A549 (cell line): ENCODE measurements at regions not wholly inside any gene's neighbourhood (a gene's known extent, or its start where the extent isn't known, plus 50 kb on each side); places are given as distances from the start of the nearest gene placed in this dataset.

Experiments used
- ATAC-seq, 2 experiments: fragments of 200-7000 bp in 1 of 2; fragments of >200 bp in 1 of 2; cut with Nextera tagmentation in 1 of 2; cut with Tn5 transposase in 1 of 2; 3 replicates each; pipeline versions ENCODE4 v1.8.0 to v1.9.1; 2018 to 2020; ENCODE audit warnings: mild to moderate bottlenecking in 1 of 2, moderate library complexity in 1 of 2
- CTCF ChIA-PET: fragments of 300-600 bp; sonication (Branson Sonifier 250); formaldehyde crosslinking; extraction: SDS; loops from one replicate; lab custom pipeline; 2021; ENCODE audit warnings: antibody characterized with exemption, inconsistent platforms; lab: Yijun Ruan, JAX
- POLR2A ChIA-PET: fragments of 350-600 bp; formaldehyde crosslinking; extraction: SDS; loops from one replicate; lab custom pipeline; 2021; ENCODE audit warnings: antibody characterized with exemption, inconsistent platforms; lab: Yijun Ruan, JAX
- DNase-seq, 2 experiments: peaks; one replicate each; pipeline versions ENCODE4 v3.0.0 to v3.0.0-alpha.2; 2011 to 2016; ENCODE audit warnings: low read depth in 1 of 2, low spot score in 1 of 2
- FAIRE-seq: peaks from 2 replicates; lab custom pipeline; 2011; peaks lifted over from hg19 to GRCh38; lab: Jason Lieb, UNC
- H3K27ac ChIP-seq, 2 experiments: fragments of >200 bp; sonication (Bioruptor Twin); formaldehyde crosslinking; 3 replicates each; pipeline ENCODE4 v1.5.1; 2016 to 2017
- H3K4me1 ChIP-seq: fragments of >200 bp; sonication (Bioruptor Twin); formaldehyde crosslinking; 3 replicates; pipeline ENCODE4 v1.6.1; 2016
- H3K4me2 ChIP-seq: fragments of >200 bp; sonication (Bioruptor Twin); formaldehyde crosslinking; 3 replicates; pipeline ENCODE4 v1.6.1; 2016
- H3K4me3 ChIP-seq: fragments of >200 bp; sonication (Bioruptor Twin); formaldehyde crosslinking; 3 replicates; pipeline ENCODE4 v1.5.1; 2016
- H3K9me3 ChIP-seq: fragments of >200 bp; sonication (Bioruptor Twin); formaldehyde crosslinking; 3 replicates; pipeline ENCODE4 v1.6.1; 2016
- BCL3 ChIP-seq: fragments of >200 bp; sonication (Bioruptor Twin); formaldehyde crosslinking; IDR thresholded peaks from 3 replicates; pipeline ENCODE4 v1.6.1; 2016
- BHLHE40 ChIP-seq: IDR thresholded peaks from 2 replicates; pipeline ENCODE4 v1.6.1; 2012; ENCODE audit warnings: low read depth, low read length, inconsistent platforms
- CBX2 ChIP-seq: fragments of 200-600 bp; sonication (generic); IDR thresholded peaks from 2 replicates; pipeline ENCODE4 v1.6.1; 2016; ENCODE audit warnings: low read depth, mild to moderate bottlenecking, borderline replicate concordance
- CBX8 ChIP-seq: fragments of 200-600 bp; sonication (generic); IDR thresholded peaks from 2 replicates; pipeline ENCODE4 v1.6.1; 2016
- CEBPB ChIP-seq, 2 experiments: fragments of >200 bp in 1 of 2; sonication (Bioruptor Twin) in 1 of 2; formaldehyde crosslinking in 1 of 2; IDR thresholded peaks; 2 replicates each; pipeline ENCODE4 v1.6.1; 2012 to 2016
- CHD2 ChIP-seq: fragments of 150-350 bp; IDR thresholded peaks from 2 replicates; pipeline ENCODE4 v1.6.1; 2014; ENCODE audit warnings: low read length; ENCODE audit not compliant: partially characterized antibody
- EHF ChIP-seq: fragments of 250-450 bp; sonication (Bioruptor Pico); IDR thresholded peaks from 2 replicates; pipeline ENCODE4 v1.5.0; 2020; ENCODE audit warnings: mild to moderate bottlenecking
- EHMT2 ChIP-seq: fragments of 200-600 bp; sonication (generic); IDR thresholded peaks from 2 replicates; pipeline ENCODE4 v1.6.1; 2016; ENCODE audit warnings: antibody characterized with exemption, low read depth, mild to moderate bottlenecking, moderate library complexity
- EP300 ChIP-seq, 2 experiments: fragments of >200 bp; sonication (Bioruptor Twin); formaldehyde crosslinking; IDR thresholded peaks; 2 replicates in 1 of 2; 3 replicates in 1 of 2; pipeline ENCODE4 v1.6.1; 2016 to 2017
- FOSB ChIP-seq: fragments of 250-450 bp; sonication (Bioruptor Pico); IDR thresholded peaks from 2 replicates; pipeline ENCODE4 v1.5.0; 2020; ENCODE audit warnings: mild to moderate bottlenecking, moderate library complexity
- FOXS1 ChIP-seq: fragments of 250-450 bp; sonication (Bioruptor Pico); IDR thresholded peaks from 2 replicates; pipeline ENCODE4 v1.5.0; 2020; ENCODE audit warnings: mild to moderate bottlenecking, moderate library complexity
- HOXA7 ChIP-seq: fragments of 250-450 bp; sonication (Bioruptor Pico); IDR thresholded peaks from 2 replicates; pipeline ENCODE4 v1.5.0; 2020; ENCODE audit warnings: mild to moderate bottlenecking, moderate library complexity
- KDM1A ChIP-seq: fragments of 200-600 bp; sonication (generic); IDR thresholded peaks from 2 replicates; pipeline ENCODE4 v1.6.1; 2016; ENCODE audit warnings: low read depth, mild to moderate bottlenecking
- KDM5A ChIP-seq: fragments of 200-600 bp; sonication (generic); IDR thresholded peaks from 2 replicates; pipeline ENCODE4 v1.6.1; 2016; ENCODE audit warnings: antibody characterized with exemption, mild to moderate bottlenecking
- MAFK ChIP-seq: fragments of 450-650 bp; IDR thresholded peaks from 2 replicates; pipeline ENCODE4 v1.6.1; 2014; ENCODE audit not compliant: partially characterized antibody
- MYC ChIP-seq: IDR thresholded peaks from 2 replicates; pipeline ENCODE4 v1.6.1; 2012; ENCODE audit warnings: mild to moderate bottlenecking, inconsistent platforms, low read length, improper control_type of control experiment, borderline replicate concordance
- NFE2L2 ChIP-seq: fragments of 150-350 bp; conservative IDR thresholded peaks from 2 replicates; pipeline ENCODE4 v1.6.1; 2014; ENCODE audit warnings: low read length
- NPAS2 ChIP-seq: fragments of 250-450 bp; sonication (Bioruptor Pico); IDR thresholded peaks from 2 replicates; pipeline ENCODE4 v1.8.0; 2022; ENCODE audit warnings: mild to moderate bottlenecking, moderate library complexity, borderline replicate concordance
- NR3C1 ChIP-seq: fragments of >200 bp; sonication (Bioruptor Twin); formaldehyde crosslinking; IDR thresholded peaks from 3 replicates; pipeline ENCODE4 v1.6.1; 2017
- POLR2A ChIP-seq: IDR thresholded peaks from 2 replicates; pipeline ENCODE4 v1.6.1; 2012; ENCODE audit warnings: mild to moderate bottlenecking, low read length
- POLR2AphosphoS2 ChIP-seq: conservative IDR thresholded peaks from 2 replicates; pipeline ENCODE4 v1.6.1; 2012; ENCODE audit warnings: low read length, improper control_type of control experiment, inconsistent platforms
- RAD21 ChIP-seq, 2 experiments: fragments of >200 bp in 1 of 2; sonication (Bioruptor Twin) in 1 of 2; formaldehyde crosslinking in 1 of 2; IDR thresholded peaks in 1 of 2; conservative IDR thresholded peaks in 1 of 2; 2 replicates in 1 of 2; 3 replicates in 1 of 2; pipeline ENCODE4 v1.6.1; 2012 to 2018; ENCODE audit warnings: inconsistent platforms in 1 of 2
- RNF2 ChIP-seq: fragments of 200-600 bp; sonication (generic); IDR thresholded peaks from 2 replicates; pipeline ENCODE4 v1.6.1; 2016; ENCODE audit warnings: low read depth, mild to moderate bottlenecking, antibody characterized with exemption, moderate library complexity, borderline replicate concordance
- SREBF2 ChIP-seq: fragments of 450-650 bp; IDR thresholded peaks from 2 replicates; pipeline ENCODE4 v1.6.1; 2014; ENCODE audit warnings: mild to moderate bottlenecking, moderate library complexity
- ZNF302 ChIP-seq: fragments of 250-450 bp; sonication (Bioruptor Pico); IDR thresholded peaks from 2 replicates; pipeline ENCODE4 v1.9.0; 2021; ENCODE audit warnings: inconsistent platforms, mild to moderate bottlenecking, moderate library complexity
- ZSCAN20 ChIP-seq: fragments of 250-450 bp; sonication (Bioruptor Pico); IDR thresholded peaks from 2 replicates; pipeline ENCODE4 v1.8.0; 2022; ENCODE audit warnings: mild to moderate bottlenecking, moderate library complexity
- WGBS: methylation state at CpG from one replicate; pipeline ENCODE4 v1.1.6; 2017; ENCODE audit errors: missing lambda C conversion rate; 5-methylcytosine and 5-hydroxymethylcytosine counted together
- TF ChIP-seq, protein P1 (sequence below): fragments of 200-600 bp; sonication (generic); IDR thresholded peaks from 2 replicates; pipeline ENCODE4 v1.6.1; 2016; ENCODE audit warnings: antibody characterized with exemption, mild to moderate bottlenecking, moderate library complexity

DNA sequence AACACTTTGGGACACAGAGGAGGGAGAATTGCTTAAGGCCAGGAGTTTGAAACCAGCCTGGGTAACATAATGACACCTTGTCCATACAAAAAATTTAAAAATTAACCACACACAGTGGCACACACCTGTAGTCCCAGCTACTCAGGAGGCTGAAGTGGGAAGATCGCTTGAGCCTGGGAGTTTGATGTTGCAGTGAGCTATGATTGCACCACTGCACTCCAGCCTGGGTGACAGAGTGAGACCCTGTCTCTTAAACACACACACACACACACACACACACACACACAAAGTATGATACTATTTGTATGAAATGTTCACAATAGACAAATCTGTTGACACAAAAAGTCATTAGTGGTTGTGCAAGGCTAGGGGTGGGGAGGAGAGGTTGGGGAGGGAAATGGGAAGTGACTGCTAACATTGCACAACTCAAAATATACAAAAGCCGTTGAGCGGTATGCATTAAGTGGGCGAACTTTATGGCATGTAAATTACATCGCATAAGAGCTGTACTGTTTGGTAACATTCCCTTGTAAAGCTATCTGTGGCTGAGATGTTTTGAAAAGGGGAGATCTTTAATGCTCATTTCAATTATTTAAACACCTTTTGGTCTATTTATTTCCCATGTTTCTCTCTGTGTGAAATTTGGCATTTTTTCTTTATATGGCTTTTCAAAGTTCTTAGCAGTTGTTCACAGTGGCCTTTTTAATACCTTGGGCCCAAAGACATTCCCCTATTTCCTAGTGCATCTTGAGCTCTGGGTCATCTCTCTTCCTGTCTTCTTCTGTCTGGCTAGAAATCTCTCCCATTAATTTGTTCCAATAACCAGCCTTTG lies 58.9 kb upstream of the ZNF516 start:
- ChIA-PET POLR2A (no interaction called here), CTCF (interaction anchor here (0.7 kb wide), 1 partner anchor 11 kb away, joined by 3 read pairs; no protein-coding TSS in a partner anchor)
- no peak for TF ChIP-seq MAFK
- TF ChIP-seq SREBF2, result no peak
- Histone ChIP-seq H3K9me3 (no peaks in the 10 kb centered on the region), H3K4me2 (no peak overlapping the region), H3K4me1 (no peaks in the 10 kb centered on the region), H3K4me3 (no peak overlapping the region), H3K27ac (no peak overlapping the region)
- ATAC-seq (no peak), FAIRE-seq (no peak), DNase-seq (no peak)
- WGBS, result 74% methylated on average over 4 of the region's 5 CpGs

GRCh38 chr18:76548541-76548940 lies 53.5 kb upstream of the ZNF516 start:
- DNase-seq (no peak), ATAC-seq (no peak), FAIRE-seq (no peak)
- no peak overlapping the region for H3K4me3 ChIP-seq
- H3K4me1 ChIP-seq, result no peaks in the 10 kb centered on the region
- ChIA-PET POLR2A (no interaction called here), CTCF (no interaction called here)
- H3K9me3 ChIP-seq, result no peaks in the 10 kb centered on the region
- H3K27ac ChIP-seq, result no peak overlapping the region
- TF ChIP-seq MAFK, result no peak
- no peak for TF ChIP-seq RAD21 (conservative IDR thresholded peaks at IDR 0.05 in 1 of 2, IDR thresholded peaks at IDR 0.05 in 1 of 2)
- TF ChIP-seq FOXS1 (CRISPR knock-in tag), result no peak
- no peak for TF ChIP-seq BCL3
- no peak for TF ChIP-seq CEBPB (IDR thresholded peaks at IDR 0.05)
- TF ChIP-seq EHF (CRISPR knock-in tag), result no peak
- TF ChIP-seq CHD2, result no peak
- TF ChIP-seq CBX8, result no peak
- TF ChIP-seq EHMT2, result no peak
- TF ChIP-seq POLR2A, result no peak
- TF ChIP-seq ZSCAN20 (CRISPR knock-in tag), result no peak
- no peak for TF ChIP-seq RNF2
- TF ChIP-seq NFE2L2, result no peak
- no peak for TF ChIP-seq EP300 (IDR thresholded peaks at IDR 0.05)
- no peak for TF ChIP-seq MYC
- no peak for TF ChIP-seq HOXA7 (CRISPR knock-in tag)
- 68% methylated on average over 9 of the region's 12 CpGs for WGBS
- H3K4me2 ChIP-seq, result no peak overlapping the region

- no peak overlapping the region for H3K27ac ChIP-seq
- no peak for FAIRE-seq
- POLR2A ChIA-PET, result no interaction called here
- H3K4me1 ChIP-seq, result no peaks in the 10 kb centered on the region
- H3K9me3 ChIP-seq, result no peaks in the 10 kb centered on the region
- DNase-seq, result no peak
- no peak overlapping the region for H3K4me2 ChIP-seq
- ATAC-seq, result no peak
- H3K4me3 ChIP-seq, result no peak overlapping the region
- CTCF ChIA-PET, result interaction anchor here (0.7 kb wide), 1 partner anchor 410 kb away, joined by 3 read pairs; no protein-coding TSS in a partner anchor
- 78% methylated on average over 11 of the region's 11 CpGs for WGBS
- TF ChIP-seq EHF (CRISPR knock-in tag), result no peak
- TF ChIP-seq ZNF302, result no peak
Observed at GRCh38 chr18:76547296-76547695, 52.3 kb upstream of the ZNF516 start.

DNA sequence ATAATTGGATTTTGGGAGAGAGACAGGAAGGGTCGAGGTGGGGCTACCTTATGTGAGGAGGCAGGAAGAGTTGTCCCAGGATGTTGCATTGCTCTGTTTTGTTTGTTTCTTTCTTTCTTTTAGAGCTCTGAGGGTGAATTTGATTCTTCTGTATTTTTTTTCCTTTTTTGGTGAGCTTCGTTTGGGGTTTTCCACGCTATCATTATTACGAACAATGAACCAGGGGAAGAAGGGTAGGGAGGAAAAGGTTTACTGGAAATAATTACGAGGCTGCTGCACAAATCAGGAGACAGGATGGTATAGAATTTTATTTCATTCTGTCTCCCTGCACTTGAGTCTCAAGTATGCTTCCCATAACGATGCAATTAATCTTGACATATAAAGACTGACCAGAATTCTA lies 51.4 kb upstream of the ZNF516 start:
- Histone ChIP-seq H3K4me3 (no peak overlapping the region), H3K4me1 (no peaks in the 10 kb centered on the region), H3K27ac (no peak overlapping the region), H3K4me2 (no peak overlapping the region), H3K9me3 (no peaks in the 10 kb centered on the region)
- ChIA-PET POLR2A (no interaction called here), CTCF (interaction anchor here (1.2 kb wide), 2 partner anchors 13 to 163 kb away, joined by 3 read pairs; no protein-coding TSS in a partner anchor)
- FAIRE-seq (no peak), ATAC-seq (no peak), DNase-seq (no peak)
- 55% methylated on average over 6 of the region's 6 CpGs for WGBS
- TF ChIP-seq BHLHE40 (no peak), KDM1A (no peak), CBX8 (no peak), FOXS1 (CRISPR knock-in tag) (no peak), CBX2 (no peak), NPAS2 (CRISPR knock-in tag) (no peak), POLR2AphosphoS2 (no peak), FOSB (CRISPR knock-in tag) (no peak), EP300 (IDR thresholded peaks at IDR 0.05) (no peak), NR3C1 (no peak), HOXA7 (CRISPR knock-in tag) (no peak), KDM5A (no peak)
- TF ChIP-seq, protein P1, sequence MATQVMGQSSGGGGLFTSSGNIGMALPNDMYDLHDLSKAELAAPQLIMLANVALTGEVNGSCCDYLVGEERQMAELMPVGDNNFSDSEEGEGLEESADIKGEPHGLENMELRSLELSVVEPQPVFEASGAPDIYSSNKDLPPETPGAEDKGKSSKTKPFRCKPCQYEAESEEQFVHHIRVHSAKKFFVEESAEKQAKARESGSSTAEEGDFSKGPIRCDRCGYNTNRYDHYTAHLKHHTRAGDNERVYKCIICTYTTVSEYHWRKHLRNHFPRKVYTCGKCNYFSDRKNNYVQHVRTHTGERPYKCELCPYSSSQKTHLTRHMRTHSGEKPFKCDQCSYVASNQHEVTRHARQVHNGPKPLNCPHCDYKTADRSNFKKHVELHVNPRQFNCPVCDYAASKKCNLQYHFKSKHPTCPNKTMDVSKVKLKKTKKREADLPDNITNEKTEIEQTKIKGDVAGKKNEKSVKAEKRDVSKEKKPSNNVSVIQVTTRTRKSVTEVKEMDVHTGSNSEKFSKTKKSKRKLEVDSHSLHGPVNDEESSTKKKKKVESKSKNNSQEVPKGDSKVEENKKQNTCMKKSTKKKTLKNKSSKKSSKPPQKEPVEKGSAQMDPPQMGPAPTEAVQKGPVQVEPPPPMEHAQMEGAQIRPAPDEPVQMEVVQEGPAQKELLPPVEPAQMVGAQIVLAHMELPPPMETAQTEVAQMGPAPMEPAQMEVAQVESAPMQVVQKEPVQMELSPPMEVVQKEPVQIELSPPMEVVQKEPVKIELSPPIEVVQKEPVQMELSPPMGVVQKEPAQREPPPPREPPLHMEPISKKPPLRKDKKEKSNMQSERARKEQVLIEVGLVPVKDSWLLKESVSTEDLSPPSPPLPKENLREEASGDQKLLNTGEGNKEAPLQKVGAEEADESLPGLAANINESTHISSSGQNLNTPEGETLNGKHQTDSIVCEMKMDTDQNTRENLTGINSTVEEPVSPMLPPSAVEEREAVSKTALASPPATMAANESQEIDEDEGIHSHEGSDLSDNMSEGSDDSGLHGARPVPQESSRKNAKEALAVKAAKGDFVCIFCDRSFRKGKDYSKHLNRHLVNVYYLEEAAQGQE, result no peak
